WTC11 (cell line): ENCODE measurements at regions not wholly inside any gene's neighbourhood (a gene's known extent, or its start where the extent isn't known, plus 50 kb on each side); places are given as distances from the start of the nearest gene placed in this dataset.

Experiments used
- CTCF ChIP-seq: fragments of 200-600 bp; IDR thresholded peaks from 2 replicates; pipeline ENCODE4 v1.8.0; 2022; ENCODE audit warnings: antibody characterized with exemption
- E2F1 ChIP-seq: sonication (generic); formaldehyde crosslinking; IDR thresholded peaks from 2 replicates; pipeline ENCODE4 v1.8.0; 2022; ENCODE audit warnings: mild to moderate bottlenecking, missing genetic modification reagents
- PRRX2 ChIP-seq: fragments of 250-450 bp; sonication (Bioruptor Pico); IDR thresholded peaks from 2 replicates; pipeline ENCODE4 v1.8.0; 2021; ENCODE audit warnings: mild to moderate bottlenecking
- TF ChIP-seq, protein P1 (sequence below): fragments of 250-450 bp; sonication (Bioruptor Pico); IDR thresholded peaks from 2 replicates; pipeline ENCODE4 v1.8.0; 2021; ENCODE audit warnings: mild to moderate bottlenecking

DNA sequence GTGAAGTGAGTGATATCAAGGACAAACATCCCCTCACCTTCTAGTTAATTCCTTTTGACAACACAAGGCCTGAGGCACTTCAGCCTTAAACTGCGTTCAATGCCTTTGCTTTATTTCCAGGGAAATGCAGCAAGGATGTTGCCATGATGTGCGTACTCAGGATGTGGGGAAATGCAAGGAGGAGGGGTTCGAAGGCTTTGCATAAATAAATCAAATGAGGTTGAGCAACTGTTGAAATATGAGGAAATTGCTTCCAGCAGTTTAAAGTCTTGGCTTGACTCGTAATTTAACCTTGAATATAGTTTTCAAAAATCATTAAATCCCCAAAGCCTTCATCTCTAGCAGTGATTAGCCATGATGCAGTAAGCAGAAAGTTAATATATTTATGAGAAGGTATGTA is 81.8 kb upstream of the CCL2 start:
- TF ChIP-seq CTCF (no peak), E2F1 (CRISPR knock-in tag) (no peak), PRRX2 (CRISPR knock-in tag) (no peak)
- TF ChIP-seq, protein P1, sequence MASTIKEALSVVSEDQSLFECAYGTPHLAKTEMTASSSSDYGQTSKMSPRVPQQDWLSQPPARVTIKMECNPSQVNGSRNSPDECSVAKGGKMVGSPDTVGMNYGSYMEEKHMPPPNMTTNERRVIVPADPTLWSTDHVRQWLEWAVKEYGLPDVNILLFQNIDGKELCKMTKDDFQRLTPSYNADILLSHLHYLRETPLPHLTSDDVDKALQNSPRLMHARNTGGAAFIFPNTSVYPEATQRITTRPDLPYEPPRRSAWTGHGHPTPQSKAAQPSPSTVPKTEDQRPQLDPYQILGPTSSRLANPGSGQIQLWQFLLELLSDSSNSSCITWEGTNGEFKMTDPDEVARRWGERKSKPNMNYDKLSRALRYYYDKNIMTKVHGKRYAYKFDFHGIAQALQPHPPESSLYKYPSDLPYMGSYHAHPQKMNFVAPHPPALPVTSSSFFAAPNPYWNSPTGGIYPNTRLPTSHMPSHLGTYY (CRISPR knock-in tag): no peak
